Stimulated activated naive CD4-positive, alpha-beta T cell treated with Interleukin-2 at 50 U/mL for 16 hours (primary cell): ENCODE measurements at regions not wholly inside any gene's neighbourhood (a gene's known extent, or its start where the extent isn't known, plus 50 kb on each side); places are given as distances from the start of the nearest gene placed in this dataset.

ENCODE experiments used
- DNase-seq: peaks from one replicate; lab custom pipeline; 2025; lab: John Stamatoyannopoulos, UW

GRCh38 chr20:43241057-43241702, 51.5 kb upstream of the PTPRT start:
- no peak for DNase-seq
